WI38 (cell line): ENCODE measurements at regions not wholly inside any gene's neighbourhood (a gene's known extent, or its start where the extent isn't known, plus 50 kb on each side); places are given as distances from the start of the nearest gene placed in this dataset.

Experiments
- H3K4me3 ChIP-seq: 2 replicates; pipeline ENCODE4 v1.5.1; 2011; ENCODE audit warnings: low read depth, mild to moderate bottlenecking, control low read depth, low read length
- CTCF ChIP-seq: IDR thresholded peaks from 2 replicates; pipeline ENCODE4 v1.5.1; 2012; ENCODE audit warnings: low read depth, mild to moderate bottlenecking, control low read depth, low read length

GRCh38 chr21:28154121-28154520 is 838.6 kb downstream of the LTN1 start:
- H3K4me3 ChIP-seq: no peak overlapping the region
- TF ChIP-seq CTCF: no peak

- no peak for TF ChIP-seq CTCF
Observed at GRCh38 chr21:28152732-28153131, 839.9 kb downstream of the LTN1 start.

GRCh38 chr21:28151758-28152157 is 840.9 kb downstream of the LTN1 start:
- no peak for TF ChIP-seq CTCF
- H3K4me3 ChIP-seq: no peak overlapping the region

More at GRCh38 chr21:28152732-28153131, 839.9 kb downstream of the LTN1 start:
- H3K4me3 ChIP-seq: no peak overlapping the region

- H3K4me3 ChIP-seq: no peak overlapping the region
- no peak for TF ChIP-seq CTCF
Observed at GRCh38 chr21:28150778-28151177, 841.9 kb downstream of the LTN1 start.

- TF ChIP-seq CTCF: no peak
- no peak overlapping the region for H3K4me3 ChIP-seq
Observed at GRCh38 chr21:28148400-28149064, 844.1 kb downstream of the LTN1 start.

- TF ChIP-seq CTCF: no peak
- no peak overlapping the region for H3K4me3 ChIP-seq
Observed at GRCh38 chr21:28144653-28145052, 848.0 kb downstream of the LTN1 start.

GRCh38 chr21:28144089-28144488 is 848.6 kb downstream of the LTN1 start:
- no peak for TF ChIP-seq CTCF

More at GRCh38 chr21:28144089-28144488, 848.6 kb downstream of the LTN1 start:
- no peak overlapping the region for H3K4me3 ChIP-seq
